Osteocyte (in vitro differentiated cells): ENCODE measurements at regions not wholly inside any gene's neighbourhood (a gene's known extent, or its start where the extent isn't known, plus 50 kb on each side); places are given as distances from the start of the nearest gene placed in this dataset.
"Not testable (repeated sequence)": the region's sequence is repeated elsewhere in the genome, so short reads cannot be mapped to it uniquely, and the experiment has no call there.

Experiments
- DNase-seq: peaks from one replicate; pipeline ENCODE4 v3.0.0; 2021; ENCODE audit warnings: mixed read lengths; ENCODE audit not compliant: unreplicated experiment; ENCODE audit errors: extremely low spot score
- H3K27ac Mint-ChIP-seq: one replicate; pipeline ENCODE4 v1.8.0; 2021; ENCODE audit warnings: mild to moderate bottlenecking, mixed read lengths; ENCODE audit not compliant: unreplicated experiment
- H3K27me3 Mint-ChIP-seq: one replicate; pipeline ENCODE4 v1.8.0; 2021; ENCODE audit warnings: mixed read lengths; ENCODE audit not compliant: unreplicated experiment
- H3K36me3 Mint-ChIP-seq: one replicate; pipeline ENCODE4 v1.8.0; 2021; ENCODE audit warnings: mixed read lengths; ENCODE audit not compliant: unreplicated experiment
- H3K4me1 Mint-ChIP-seq: one replicate; pipeline ENCODE4 v1.8.0; 2021; ENCODE audit warnings: mixed read lengths; ENCODE audit not compliant: unreplicated experiment
- H3K4me3 Mint-ChIP-seq: one replicate; pipeline ENCODE4 v1.8.0; 2021; ENCODE audit warnings: mild to moderate bottlenecking, moderate library complexity, mixed read lengths; ENCODE audit not compliant: unreplicated experiment
- H3K9me3 Mint-ChIP-seq: one replicate; pipeline ENCODE4 v1.8.0; 2021; ENCODE audit warnings: mixed read lengths; ENCODE audit not compliant: unreplicated experiment
- CTCF ChIP-seq: fragments of 200-600 bp; sonication (generic); IDR thresholded peaks from 2 replicates; pipeline ENCODE4 v1.5.0; 2021; ENCODE audit warnings: antibody characterized with exemption, mild to moderate bottlenecking, moderate library complexity

- Mint-ChIP-seq H3K27me3 (peaks cover 4% of the 10 kb centered on the region), H3K9me3 (no peaks in the 10 kb centered on the region), H3K27ac (no peak overlapping the region), H3K4me1 (no peaks in the 10 kb centered on the region), H3K4me3 (no peak overlapping the region), H3K36me3 (no peaks in the 10 kb centered on the region)
- DNase-seq: no peak
- TF ChIP-seq CTCF: no peak
Measured at GRCh38 chr12:4151362-4152121, 122.0 kb upstream of the CCND2 start.

GRCh38 chr12:4150355-4150754 is 123.2 kb upstream of the CCND2 start:
- not testable (repeated sequence) for H3K27ac Mint-ChIP-seq, H3K4me3 Mint-ChIP-seq, H3K4me1 Mint-ChIP-seq, H3K9me3 Mint-ChIP-seq, H3K27me3 Mint-ChIP-seq, H3K36me3 Mint-ChIP-seq
- peak; percentile 46 for DNase-seq

GRCh38 chr12:4148418-4149056 is 125.0 kb upstream of the CCND2 start:
- DNase-seq: peak; percentile 77
- Mint-ChIP-seq H3K4me1 (no peaks in the 10 kb centered on the region), H3K9me3 (peaks cover 6% of the 10 kb centered on the region), H3K27ac (no peak overlapping the region), H3K27me3 (peaks cover 4% of the 10 kb centered on the region), H3K4me3 (no peak overlapping the region), H3K36me3 (no peaks in the 10 kb centered on the region)
- no peak for TF ChIP-seq CTCF

GRCh38 chr12:4147031-4147481 is 126.5 kb upstream of the CCND2 start:
- no peaks in the 10 kb centered on the region for H3K4me1 Mint-ChIP-seq
- peaks cover 6% of the 10 kb centered on the region for H3K9me3 Mint-ChIP-seq
- TF ChIP-seq CTCF: no peak
- no peak overlapping the region for H3K4me3 Mint-ChIP-seq
- H3K36me3 Mint-ChIP-seq: no peaks in the 10 kb centered on the region
- H3K27ac Mint-ChIP-seq: no peak overlapping the region
- peak; percentile 72 for DNase-seq
- peaks cover 4% of the 10 kb centered on the region for H3K27me3 Mint-ChIP-seq

- no peak overlapping the region for H3K4me3 Mint-ChIP-seq
- no peak for DNase-seq
- no peak for TF ChIP-seq CTCF
- H3K36me3 Mint-ChIP-seq: no peaks in the 10 kb centered on the region
- H3K27ac Mint-ChIP-seq: no peak overlapping the region
- peaks cover 4% of the 10 kb centered on the region for H3K27me3 Mint-ChIP-seq
- peaks cover 6% of the 10 kb centered on the region for H3K9me3 Mint-ChIP-seq
- H3K4me1 Mint-ChIP-seq: no peaks in the 10 kb centered on the region
Measured at GRCh38 chr12:4145990-4146859, 127.3 kb upstream of the CCND2 start.
